ENCODE measurements at regions not wholly inside any gene's neighbourhood (a gene's known extent, or its start where the extent isn't known, plus 50 kb on each side); places are given as distances from the start of the nearest gene placed in this dataset.
"Not testable (repeated sequence)": the region's sequence is repeated elsewhere in the genome, so short reads cannot be mapped to it uniquely, and the experiment has no call there.

DNA sequence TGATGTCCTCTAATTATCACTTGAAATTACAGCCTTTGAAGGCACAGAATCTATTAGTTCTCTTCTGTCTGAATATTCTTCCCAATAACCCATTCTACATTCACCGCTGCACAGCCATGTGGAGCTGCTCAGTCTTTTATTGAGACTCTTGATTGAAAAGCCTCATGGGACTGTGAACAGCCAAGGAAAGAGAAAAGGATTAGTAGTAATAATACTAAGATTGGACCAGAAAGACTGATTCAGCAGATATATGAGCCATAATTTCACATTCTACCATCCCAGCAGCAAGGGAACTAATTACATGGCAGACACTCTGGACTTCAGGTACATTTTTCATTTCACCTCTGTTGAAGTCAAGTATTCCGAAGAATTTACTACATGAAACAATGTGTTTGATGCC, 2471.7 kb downstream of the ARAP2 start:
- no peak for DNase-seq

GRCh38 chr4:33780952-33781791, 2463.1 kb downstream of the ARAP2 start:
- no peak for DNase-seq

- no peak for DNase-seq
Measured at GRCh38 chr4:33785843-33786242, 2458.5 kb downstream of the ARAP2 start.

- DNase-seq: no peak
Measured at GRCh38 chr4:33802578-33802977, 2441.7 kb downstream of the ARAP2 start.

- DNase-seq: no peak
Measured at GRCh38 chr4:33825685-33826084, 2418.6 kb downstream of the ARAP2 start.

GRCh38 chr4:33829356-33829755, 2415.0 kb downstream of the ARAP2 start:
- DNase-seq: not testable (repeated sequence)

GRCh38 chr4:33831442-33832066, 2412.8 kb downstream of the ARAP2 start:
- DNase-seq: no peak

GRCh38 chr4:33835764-33836163, 2408.6 kb downstream of the ARAP2 start:
- DNase-seq: not testable (repeated sequence)

DNA sequence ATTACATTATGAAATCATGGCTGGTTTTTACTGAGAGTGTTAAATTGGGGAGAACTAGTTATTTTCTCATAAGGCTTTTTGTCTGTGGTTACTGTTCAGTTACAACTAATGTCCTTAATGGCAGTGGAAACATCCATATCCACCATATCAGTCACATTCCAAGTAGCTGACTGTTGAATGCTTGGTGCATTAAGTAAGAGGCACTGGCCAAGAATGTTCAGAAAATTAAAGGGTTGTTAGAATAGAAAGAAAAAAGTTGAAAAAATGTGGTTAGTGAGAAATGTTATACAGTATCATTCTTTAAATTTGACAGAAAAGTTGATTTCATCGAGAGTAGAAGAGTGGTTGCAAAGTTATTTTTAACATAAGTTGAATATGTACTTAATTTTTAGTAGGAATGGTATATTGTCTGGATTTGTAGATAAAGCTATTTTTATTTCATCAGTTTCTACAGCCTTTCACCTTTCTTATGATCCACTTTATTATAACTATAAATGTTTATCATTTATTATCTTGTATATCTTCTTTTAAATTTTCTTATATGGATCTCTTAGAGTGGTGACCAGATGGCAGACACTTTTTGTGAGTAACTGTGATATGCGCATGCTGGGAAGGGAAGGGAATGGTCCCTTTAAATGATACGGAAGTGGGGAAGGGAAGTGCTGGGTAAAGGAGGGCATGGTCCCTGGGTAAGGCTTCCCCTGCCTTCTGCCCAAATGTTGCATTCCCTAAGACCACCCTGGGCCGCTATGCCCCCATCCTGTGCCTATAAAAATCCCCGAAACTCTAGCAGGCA, 2407.1 kb downstream of the ARAP2 start:
- DNase-seq: no peak

DNA sequence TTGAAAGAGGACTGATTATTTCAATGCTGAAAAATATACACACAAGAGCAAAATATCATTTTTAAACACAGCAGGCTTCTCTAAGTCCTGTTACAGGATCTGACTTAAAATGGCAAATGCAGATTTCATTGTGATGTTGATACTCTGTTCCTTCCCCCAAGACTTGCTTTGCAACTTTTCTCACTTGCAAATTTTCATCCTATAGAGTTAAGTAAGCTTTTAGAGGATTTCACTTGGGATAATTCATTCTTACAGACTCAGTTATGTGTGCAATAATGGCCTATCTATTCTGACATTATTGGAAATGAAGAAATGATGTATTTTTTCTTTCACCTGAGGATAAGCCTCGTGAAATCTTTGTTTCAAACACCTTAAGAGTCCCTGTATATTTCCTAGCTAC, 2403.2 kb downstream of the ARAP2 start:
- DNase-seq: no peak

DNA sequence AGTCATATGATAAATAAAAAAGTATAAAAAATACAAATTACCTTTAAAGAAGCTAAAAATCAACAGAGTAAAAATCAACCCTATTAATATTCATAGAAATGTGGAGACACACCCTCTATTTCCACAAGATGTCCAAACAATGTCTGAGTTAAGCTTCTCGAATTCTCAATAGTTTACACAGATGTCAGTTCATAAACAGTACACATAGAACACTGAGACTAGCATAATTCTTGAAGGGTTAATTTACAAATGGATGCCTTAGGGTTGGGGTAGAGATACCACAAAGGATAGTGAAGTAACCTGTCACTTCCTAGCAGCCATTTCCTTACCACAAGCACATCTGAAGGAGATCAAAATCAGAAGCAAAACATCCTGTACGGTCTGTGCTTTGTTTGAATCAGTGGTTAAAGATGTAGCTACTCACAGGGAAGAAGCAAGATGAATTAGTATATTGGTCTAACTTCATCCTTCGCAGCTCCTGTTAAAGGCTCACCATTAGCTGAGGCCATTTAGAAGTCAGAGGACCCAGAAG, 2393.9 kb downstream of the ARAP2 start:
- no peak for DNase-seq

GRCh38 chr4:33853670-33854069, 2390.6 kb downstream of the ARAP2 start:
- DNase-seq: not testable (repeated sequence)

DNA sequence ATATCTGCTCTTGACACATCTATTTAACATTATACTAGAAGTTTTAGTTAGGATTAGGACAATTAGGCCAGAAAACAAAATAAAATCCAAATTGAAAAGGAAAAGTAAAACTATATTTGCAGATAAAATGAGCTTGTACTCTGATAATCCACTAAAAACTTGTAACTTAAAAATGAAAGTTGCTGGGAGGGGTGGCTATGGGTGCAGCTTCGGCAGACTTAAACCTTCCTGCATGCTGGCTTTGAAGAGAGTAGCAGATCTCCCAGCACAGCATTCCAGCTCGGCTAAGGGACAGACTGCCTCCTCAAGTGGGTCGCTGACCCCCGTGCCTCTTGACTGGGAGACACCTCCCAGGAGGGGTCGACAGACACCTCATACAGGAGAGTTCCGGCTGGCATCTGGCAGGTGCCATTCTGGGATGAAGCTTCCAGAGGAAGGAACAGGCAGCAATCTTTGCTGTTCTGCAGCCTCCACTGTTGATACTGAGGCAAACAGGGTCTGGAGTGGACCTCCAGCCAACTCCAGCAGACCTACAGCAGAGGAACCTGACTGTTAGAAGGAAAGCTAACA, 2379.9 kb downstream of the ARAP2 start:
- no peak for DNase-seq

GRCh38 chr4:33873791-33874190, 2370.5 kb downstream of the ARAP2 start:
- DNase-seq: no peak

DNA sequence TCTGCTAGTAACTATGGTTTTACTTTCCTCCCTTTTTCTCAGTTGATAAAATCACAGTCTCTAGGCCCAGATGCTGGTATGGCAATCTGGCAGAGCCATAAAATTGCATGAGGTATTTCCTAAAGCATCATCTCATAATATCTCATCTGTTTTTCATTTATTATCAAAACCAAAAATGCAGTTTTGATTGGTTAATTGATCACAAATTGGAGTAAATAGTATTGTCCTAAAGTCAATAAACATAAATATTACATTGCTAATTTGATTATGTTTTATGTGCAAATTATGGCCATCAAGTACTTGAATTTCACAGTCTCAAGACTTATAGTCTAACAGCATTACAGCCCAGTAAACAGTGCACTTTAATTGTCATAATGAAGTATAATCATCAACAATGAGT, 2365.6 kb downstream of the ARAP2 start:
- DNase-seq: no peak

GRCh38 chr4:33881176-33881575, 2363.1 kb downstream of the ARAP2 start:
- DNase-seq: no peak

- DNase-seq: no peak
Measured at GRCh38 chr4:33882246-33882990, 2361.9 kb downstream of the ARAP2 start.

DNA sequence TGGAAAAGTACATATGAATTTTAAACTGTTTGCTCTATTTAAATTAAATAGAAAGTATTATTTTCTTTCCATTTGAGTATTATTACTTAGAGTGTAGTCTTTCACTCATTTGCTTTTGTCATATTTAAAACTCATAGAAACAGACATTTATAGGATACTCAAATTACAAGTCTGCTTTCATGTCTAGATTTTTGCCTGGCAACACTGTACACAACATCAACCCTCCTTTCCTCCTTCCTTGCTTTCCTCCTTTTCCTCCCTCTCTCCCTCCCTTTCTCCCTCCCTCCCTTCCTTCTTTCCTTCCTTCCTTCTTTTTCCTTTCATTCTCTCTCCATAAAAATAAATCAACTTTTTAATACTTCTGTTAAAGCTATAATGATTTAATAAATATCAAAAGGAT, 2361.2 kb downstream of the ARAP2 start:
- DNase-seq: no peak

GRCh38 chr4:33886356-33886755, 2358.0 kb downstream of the ARAP2 start:
- DNase-seq: no peak

DNA sequence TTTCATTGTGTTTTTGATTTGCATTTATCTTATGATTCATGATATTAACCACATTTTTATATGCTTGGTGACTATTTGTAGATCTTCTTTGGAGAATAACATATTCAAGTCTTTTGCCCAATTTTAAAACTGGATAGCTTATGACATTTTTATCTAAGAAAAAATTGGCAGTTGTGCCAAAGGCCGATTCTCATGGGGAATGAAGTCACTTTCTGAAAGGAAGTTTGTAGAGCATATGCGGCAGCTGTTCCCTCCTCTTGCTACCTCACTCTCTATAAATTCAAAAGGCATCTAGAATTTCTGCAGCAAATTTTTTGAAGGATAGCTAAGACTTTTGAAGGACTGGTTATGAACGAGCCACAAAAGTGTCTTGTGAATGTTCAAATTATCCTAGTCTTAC, 2353.5 kb downstream of the ARAP2 start:
- no peak for DNase-seq

GRCh38 chr4:33911959-33912358, 2332.4 kb downstream of the ARAP2 start:
- no peak for DNase-seq

DNA sequence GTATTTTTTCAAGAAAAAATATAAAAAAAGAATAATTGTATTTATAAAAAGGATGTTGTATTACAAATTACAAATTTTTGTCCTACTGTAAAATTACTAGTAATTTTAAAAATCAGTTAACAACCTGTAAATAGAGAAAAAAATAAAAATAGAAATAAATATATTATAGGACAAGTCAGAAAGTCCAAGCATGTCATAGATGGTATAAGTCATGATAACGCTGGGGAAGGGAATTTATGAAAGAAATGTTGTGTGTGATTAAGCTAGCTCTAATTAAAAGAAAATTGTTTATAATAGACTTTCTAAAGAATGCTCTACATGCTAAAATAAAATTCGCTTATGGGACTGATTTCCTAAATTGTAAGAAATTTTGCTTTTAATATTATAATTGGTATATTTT, 2329.9 kb downstream of the ARAP2 start:
- DNase-seq: no peak
